Right forelimb (tissue), 1 donor: ENCODE measurements at regions not wholly inside any gene's neighbourhood (a gene's known extent, or its start where the extent isn't known, plus 50 kb on each side); places are given as distances from the start of the nearest gene placed in this dataset.

Source experiments
- DNase-seq: peaks from one replicate; pipeline ENCODE4 v3.0.0-alpha.2; 2018

DNA sequence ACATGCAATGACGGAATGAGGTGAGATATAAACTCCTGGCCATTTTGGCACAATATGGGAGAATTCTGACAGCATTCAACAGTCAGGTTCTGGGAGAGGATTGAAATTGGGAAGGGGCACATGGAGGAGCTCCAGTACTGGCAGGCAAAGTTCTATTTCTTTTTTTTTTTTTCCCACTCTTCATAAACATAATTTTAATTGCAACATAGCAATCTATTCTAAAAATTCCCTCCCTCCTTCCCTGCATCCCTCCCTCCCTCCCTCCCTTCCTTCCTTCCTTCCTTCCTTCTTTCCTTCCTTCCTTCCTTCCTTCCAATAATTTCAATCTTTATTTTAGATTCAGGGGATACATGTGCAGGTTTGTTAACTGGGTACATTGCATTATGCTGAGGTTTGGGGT is 93.2 kb downstream of the PTCSC3 start:
- DNase-seq: no peak

DNA sequence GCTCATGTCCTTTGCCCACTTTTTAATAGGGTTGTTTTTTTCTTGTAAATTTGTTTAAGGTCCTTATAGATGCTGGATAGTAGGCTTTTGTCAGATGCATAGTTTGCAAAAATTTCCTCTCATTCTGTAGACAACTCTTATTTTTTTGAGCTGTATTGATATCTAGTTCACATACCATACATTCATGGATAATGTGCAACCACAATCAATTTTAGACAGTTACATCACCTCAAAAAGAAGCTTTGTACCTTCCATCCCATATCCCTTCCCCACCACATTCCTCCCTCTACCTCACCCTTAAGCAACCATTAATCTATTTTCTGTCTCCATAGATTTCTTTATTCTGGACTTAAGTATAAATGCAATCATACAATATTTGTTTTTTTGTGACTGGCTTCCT is 98.4 kb downstream of the PTCSC3 start:
- no peak for DNase-seq

DNA sequence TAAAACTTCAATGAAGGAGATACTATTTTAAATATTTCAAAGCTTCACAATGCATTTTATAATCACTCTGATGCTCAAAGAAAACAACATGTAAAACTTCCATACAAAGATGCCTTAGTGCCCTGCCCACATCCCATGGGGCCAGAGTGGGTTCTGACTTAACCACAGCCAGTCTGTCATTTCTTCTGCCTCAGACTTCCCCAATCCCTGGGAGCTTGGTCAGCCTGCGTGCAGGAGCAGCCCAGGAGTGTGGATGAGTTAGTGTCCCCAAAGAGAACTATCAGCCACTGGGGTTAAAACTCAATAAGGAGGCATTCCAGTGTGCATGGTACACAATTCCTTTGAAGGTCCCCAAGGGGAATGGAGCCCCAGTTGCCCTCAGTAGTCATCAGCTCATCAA is 100.3 kb downstream of the PTCSC3 start:
- no peak for DNase-seq

DNA sequence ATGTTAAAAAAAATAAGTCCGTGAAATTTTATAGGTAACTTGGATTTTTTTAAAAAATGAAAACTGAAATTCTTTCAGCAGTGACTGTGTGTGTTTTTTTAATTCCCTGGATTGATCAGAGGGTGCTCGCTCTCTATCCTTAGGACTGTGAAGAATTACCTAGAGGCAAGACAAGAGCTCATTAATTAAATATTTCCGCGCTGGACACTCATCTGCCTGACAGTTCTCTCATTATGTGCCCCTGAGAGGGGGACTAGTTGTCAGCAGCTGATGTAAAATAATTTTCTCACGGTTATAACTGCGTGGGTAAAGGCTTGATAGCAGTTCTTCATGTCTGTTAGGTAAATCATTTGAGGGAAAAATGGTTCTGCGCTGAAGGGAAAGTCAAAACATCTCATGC is 101.3 kb downstream of the PTCSC3 start:
- DNase-seq: no peak

DNA sequence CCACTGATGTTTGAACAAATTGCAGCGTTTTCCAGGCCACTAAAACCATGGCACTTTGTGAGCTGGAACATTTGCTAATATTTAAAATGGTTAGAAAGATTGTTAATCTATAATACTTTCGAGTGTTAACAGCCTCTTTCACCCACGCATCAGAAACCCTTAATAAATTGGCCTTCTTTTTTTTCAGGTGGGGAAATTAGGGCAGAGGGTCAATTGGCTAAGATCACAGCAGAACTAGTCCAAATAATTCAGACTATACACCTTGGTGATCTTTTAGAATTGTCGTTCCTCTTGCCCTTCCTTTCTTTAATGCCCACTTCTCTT is 105.8 kb downstream of the PTCSC3 start:
- no peak for DNase-seq

DNA sequence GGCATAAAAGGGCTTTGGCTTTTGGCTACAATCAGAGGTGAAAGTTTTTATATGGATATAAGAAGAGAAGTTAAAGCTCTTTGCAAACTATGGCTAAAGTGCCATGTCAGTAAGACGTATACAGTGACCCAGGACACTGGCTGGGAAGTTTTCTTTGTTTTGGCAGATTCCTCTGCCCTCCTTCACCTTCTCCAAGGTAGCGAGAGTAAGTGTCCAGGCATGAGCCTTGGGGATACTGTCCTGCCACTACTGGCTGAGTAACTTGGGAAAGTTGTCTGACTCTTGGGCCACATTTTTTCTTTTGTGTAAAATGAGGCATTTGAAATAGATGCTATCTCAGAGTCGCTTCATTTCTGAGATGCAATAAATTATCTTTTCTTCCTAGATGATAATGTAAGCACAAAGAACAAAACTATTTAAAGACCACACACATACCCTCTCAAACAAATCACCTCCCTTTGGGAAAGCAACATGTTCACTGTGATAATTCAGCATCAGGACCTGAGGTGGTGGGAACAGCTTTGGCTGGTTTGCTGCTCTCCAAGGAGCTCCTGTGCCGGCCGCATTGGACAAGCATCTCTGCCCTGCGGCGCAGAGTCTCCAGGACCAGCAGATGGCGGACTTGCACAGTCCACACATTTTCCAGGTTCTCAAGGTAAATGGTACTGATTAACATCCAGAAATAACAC is 106.3 kb downstream of the PTCSC3 start:
- DNase-seq: peak; percentile 61

DNA sequence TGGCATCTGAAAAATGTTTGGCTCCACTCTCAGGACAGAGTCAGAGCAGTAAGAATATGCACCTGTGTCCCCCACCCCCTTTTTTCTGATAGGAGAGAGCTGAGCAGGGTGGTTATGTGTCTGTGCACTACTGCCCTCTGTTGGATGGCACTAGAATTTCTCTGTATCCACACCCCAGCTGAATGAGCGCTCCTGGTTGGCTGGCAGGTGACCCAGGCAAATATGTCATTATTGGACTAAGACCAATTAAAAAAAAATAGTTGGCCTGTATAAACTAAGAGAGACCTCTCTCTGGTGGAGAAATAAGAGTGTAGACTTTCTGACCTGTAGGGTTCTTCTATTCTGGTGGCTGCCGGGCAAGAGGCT is 107.0 kb downstream of the PTCSC3 start:
- DNase-seq: no peak

DNA sequence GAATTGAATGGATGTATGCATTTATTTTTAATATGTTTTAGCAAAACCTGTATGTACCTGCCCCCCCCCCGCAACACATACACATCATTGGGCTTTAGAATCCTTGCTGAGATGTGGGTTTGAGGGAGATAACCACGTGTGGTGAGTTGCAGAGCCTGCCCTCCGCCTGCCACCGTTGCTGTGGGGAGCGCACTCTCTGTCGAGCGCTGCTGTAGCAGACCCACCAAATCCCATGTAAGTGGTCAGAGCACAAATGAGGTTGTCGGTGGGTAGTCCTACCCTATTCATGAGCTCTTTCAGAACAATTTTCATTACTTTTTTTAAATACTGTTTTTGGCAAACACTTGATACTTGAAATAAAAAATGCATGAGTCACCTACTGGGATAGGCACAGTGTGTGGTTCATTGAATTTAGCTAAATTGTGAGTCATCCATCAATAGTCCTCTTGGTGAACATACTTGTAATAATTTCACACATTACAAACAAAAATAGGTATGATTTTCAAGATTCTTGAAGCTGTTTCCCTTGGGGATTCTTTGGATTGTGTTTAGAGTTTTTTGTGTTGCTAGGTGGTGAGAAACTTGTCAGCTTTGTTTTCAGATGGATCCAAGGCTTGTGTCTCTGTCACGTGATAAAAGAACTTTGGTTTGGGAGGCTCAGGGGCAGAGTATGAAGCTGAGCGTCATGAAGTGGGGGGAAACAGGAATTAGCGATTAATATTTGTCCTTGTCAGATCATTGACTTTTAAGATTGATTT is 107.6 kb downstream of the PTCSC3 start:
- no peak for DNase-seq

DNA sequence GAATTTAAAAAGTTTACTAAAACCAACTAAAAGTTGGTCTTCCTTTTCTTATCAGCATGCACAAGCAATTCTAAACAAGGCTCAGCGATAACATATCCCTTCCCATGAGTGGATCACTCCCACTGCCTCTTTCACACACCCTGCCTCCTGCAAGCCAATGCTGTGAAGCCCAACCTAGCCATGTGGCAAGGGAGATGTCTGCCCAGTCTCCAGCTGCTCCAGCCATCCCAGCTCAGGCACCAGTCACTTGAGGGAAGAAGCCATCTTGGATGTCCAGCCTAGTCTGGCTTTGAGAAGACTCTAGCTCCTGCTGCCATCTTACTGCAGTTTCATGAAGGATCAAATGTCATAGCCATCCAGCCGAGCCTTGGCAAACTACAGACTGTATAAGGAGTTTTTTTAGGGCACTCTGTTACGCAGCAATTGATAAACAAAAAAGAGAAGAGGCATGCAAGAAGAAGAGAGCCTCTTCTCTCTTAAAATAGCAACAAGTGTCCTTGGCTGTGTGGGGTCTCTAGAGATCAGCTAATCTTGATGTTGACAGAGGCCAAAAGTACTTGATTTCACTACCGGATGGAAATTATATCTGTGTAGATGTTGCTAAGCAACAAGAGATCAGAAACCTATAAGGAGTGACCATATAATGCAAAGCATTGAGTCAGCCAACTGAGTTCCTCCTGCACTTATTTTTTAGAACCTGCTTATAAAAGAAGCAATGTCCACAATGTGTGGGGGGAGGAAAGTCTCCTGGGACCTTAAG is 108.9 kb downstream of the PTCSC3 start:
- DNase-seq: no peak

DNA sequence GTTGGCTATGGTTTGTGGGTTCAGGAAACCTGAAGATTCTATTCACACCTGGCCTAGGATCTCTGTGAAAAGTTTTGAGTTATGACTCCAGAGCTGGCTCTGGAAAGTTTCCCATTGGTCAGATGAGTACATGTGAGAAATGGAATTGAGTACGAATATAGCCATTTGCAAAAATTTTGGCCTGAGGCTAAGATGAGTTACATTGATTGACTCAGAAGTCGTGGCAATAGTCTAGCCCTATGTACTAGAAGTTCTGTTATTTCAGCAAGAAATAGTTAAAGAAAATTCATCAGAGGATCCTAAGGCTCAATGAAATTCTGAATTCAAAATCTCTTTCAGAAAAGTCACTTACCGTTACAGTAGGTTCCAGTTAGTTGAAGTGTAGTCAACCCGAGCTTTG is 109.9 kb downstream of the PTCSC3 start:
- no peak for DNase-seq

DNA sequence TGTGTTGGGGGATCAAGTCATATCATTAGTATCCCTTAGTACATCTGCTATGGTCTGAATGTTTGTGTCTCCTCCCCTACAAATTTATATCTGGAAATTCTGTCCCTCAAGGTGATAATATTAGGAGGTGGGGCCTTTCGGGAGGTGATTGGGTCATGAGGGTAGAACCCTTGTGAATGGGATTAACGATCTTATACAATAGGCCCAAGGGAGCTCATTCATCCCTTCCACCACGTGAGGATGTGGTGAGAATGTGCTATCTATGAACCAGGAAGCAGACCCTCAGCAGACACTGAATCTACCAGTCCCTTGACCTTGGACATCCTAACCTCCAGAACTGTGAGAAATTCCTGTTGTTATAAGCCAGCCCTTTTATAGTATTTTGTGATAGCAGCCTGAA is 110.7 kb downstream of the PTCSC3 start:
- DNase-seq: no peak

DNA sequence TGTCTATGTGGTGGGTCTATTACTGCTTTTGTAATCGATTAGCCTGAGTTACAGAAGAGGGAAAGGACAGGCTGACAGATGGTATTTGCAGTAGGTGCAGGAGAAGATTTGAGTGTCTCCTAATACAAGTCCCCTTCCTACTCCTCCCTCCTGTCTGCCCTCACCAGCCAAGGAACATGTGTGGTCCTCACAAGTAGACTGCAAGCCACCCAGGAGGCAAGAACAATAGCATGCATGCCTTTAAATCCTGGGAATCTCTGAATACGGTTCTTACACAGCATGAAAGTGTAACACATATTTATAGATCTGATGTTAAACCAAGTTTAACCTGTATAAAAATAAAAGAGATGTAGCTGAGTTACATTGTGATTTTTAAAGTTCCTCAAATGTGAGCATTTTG is 117.0 kb downstream of the PTCSC3 start:
- DNase-seq: no peak

DNA sequence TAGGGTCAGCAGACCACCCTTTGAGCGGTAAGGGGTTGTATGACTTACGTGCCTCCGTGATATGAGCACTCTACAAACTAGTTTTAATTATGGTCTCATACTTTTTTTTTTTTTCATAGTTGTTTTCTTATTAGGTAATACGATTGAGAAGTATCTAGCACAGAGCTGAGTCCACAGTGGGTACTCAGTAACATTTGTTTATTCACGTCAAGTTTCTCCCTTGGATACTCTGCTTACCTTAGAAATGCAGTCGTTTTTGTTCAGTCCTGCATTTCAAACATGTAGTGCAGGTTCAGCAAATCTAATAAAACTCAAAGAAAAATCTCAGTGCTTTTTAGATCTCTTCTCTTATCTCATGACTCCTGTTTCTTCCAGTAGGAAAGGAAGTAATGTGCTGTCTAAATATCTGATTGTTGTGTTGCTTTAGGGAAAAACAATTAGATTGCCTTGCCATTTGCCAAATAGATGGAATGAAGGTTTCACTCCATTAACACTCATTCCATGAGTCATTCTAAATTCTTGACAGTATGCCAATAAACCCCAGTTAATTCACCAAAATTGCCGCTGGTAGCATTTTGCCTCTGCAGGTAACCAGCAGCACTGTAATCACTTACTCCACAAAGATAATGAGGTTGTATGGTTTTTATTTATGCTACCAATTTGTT is 118.9 kb downstream of the PTCSC3 start:
- no peak for DNase-seq

DNA sequence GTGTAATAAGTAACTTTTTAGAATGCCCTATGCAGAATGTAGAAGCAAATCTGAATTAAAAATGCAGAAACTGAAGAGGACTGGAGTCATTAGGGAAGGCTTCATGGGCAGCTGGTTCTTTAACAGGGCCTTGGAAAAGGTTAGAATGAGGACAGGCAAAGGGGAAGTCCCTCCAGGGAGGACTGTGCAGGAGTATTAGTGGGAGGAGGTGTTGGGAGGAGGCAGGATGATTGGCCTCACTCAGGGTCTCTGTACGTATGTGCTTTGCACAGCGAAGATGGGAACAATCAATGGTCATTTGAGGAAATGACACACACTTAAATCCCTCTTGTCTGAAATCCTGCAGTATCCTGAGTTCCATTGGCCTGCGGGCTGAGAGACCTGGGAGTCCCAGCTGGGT is 119.7 kb downstream of the PTCSC3 start:
- no peak for DNase-seq

DNA sequence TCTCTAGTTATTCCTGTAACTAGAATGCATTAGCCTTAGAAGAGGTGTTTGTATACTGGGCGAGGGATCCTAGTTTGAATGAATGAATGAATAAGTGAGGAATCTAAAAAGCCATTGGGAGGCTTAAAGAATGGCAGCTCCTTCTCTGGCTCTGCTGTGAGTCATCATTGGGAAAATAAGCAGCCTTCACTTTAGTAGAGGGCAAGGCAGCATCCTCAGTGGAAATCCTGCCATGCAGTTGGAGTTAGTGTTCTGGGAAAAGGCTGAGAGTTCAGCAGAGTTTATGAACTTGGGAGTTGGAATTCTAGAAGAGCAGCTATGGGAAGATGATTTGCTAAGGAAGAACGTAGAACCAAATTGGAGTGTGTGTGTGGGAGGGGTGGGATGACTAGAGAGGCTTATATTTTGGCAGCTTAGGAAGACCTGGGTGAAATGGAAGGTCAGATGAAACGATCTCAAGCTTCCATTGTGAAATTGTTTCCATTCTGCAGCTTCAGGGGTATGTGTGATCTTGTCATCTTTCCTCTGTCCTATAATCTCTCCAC is 120.8 kb downstream of the PTCSC3 start:
- DNase-seq: no peak

DNA sequence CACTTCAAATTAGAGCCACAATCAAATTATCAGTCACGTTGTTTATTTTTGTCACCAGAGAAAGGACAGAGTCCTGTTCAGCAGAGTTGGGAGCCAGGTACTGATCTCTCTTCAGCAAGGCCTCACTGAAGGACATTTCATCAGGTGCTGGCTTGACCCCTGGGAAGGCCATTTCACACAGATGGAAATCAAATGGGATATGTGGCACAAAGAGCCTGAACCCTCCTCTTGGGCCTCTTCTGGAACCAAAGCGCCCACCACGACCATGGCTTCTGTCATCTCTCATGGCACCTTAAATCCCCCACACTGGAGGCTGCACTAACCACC is 121.5 kb downstream of the PTCSC3 start:
- no peak for DNase-seq

DNA sequence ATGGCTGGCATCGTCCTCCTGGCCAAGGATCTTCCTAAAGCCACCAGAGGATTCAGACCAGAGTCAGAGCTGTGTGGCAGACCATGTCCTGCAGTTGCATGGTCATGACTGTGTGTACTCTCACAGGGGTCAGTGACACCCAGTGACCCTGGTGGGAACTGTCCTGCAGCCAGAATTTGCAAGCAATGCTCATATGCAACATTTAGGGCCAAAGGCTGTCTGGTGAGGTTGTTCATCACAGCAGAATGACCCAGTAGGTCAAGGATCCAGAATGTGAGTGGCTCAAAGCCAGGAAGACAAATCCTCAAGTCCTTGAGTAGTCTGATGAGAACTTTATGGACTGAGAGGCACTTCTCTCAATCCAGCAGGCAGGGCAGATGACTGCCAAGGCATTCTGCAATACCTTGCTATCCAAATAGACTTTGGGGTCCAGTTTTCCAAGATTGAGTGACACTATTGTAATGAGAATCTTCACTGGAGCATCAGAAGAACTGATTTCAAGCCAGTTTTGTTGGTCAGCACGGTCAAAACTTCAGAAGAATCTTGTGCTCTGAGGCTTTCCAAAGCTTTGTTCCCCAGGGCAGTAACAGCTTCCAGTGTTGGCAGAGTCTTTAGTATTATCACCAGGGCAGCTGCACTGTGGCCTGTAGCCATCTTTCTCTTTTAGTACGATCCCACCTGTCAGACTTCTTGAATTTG is 122.0 kb downstream of the PTCSC3 start:
- DNase-seq: no peak

DNA sequence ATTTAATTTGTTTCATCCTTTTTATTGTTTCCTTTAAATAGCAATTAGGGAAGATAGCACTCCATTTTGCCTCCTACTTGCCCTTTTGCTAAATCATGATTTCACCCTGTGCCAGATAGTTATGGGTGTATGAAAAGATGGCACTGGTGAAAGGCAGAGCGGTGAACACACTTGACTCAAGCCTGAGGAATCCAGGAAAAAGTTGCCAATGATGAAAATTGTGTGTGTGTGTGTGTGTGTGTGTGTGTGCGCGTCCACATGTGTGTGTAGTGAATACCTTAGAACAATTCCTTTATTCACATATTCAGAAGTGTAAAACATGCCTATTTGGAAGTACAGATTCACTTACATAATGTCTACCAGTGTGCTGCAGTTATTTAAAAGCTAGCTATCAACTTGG is 123.8 kb downstream of the PTCSC3 start:
- no peak for DNase-seq

DNA sequence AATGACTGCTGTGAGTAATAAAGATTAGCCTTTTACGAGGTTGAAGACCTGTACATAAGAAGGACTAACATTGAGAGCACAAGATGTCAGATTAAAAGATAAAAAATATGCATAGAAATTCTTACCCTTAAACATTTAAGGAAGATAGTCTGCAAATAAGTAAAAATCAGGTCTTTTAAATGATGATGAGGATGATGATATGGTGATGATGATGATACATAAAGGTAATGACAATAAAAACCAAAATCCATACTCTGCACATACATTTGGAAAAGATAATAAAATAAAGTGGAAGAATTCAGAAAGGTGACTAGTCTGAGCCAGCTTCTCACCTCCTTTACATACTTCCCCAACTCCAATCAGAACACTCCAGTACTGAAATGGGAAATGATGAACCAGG is 124.5 kb downstream of the PTCSC3 start:
- no peak for DNase-seq

DNA sequence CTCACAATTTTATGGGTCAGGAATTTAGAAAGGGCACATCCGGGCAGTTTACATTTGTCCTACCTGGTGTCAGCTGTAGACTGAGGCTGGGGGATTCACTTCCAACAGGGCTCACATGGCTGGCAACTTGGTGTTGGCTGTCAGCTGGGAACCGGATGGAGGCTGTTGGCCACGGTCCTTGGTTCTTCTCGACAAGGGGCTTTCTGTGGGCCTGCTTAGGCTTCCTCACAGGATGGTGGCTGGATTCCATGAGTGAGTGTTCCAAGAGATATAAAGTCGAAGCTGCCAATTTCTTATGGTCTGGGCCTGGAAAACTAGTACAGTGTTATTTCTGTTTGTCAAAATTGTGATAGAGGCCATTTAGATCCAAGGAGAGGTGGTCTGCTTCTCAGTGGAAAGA is 127.9 kb downstream of the PTCSC3 start:
- DNase-seq: no peak

DNA sequence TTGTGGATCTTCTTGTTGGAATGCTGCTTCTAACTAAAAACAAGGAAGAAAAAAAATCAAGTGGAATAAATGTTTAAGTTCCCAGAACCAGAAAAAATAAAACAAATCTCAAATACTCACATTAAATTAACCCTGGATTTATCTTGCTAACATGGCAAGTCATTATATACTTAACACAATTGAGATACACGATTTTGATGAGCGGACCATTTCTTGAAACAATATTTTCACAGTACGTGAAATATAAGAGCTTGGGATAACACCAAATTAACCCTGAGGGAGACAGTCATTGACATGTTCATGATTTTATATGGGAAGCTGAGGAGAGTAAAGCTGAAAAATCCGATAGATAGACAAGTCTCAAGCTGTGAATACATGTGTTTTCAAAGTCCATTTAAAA is 128.6 kb downstream of the PTCSC3 start:
- DNase-seq: no peak

DNA sequence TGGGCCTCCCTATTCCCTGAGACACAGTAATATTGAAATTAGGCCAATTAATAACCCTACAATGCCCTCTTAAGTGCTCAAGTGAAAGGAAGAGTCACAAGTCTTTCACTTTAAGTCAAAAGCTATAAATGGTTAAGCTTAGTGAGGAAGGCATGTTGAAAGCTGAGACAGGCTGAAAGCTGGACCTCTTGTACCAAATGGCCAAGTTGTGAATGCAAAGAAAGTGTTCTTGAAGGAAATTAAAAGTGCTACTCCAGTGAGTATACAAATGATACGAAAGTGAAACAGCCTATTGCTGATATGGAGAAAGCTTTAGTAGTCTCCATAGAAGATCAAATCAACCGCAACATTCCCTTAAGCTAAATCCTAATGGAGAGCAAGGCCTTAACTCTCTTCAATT is 140.8 kb downstream of the PTCSC3 start:
- no peak for DNase-seq

DNA sequence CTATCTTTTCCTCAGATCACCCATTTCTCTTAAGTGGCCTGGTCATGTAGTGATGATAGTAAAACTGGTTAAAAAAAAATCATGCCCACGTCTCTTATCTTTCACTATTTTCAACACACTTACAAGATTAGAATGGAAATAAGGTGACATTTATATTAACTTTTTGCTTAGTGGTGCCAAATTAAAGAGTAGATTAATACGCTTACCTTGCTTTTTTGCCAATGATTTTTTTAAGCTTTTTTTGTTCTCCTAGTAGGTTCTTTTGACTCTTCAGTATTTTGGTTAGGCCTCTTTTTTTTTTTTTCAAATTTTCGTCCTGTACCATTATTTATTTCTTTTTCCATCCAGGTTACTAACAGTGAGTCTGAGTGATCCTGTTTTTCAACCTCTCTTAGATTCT is 147.9 kb downstream of the PTCSC3 start:
- DNase-seq: no peak
